ENCODE measurements at regions not wholly inside any gene's neighbourhood (a gene's known extent, or its start where the extent isn't known, plus 50 kb on each side); places are given as distances from the start of the nearest gene placed in this dataset.

DNA sequence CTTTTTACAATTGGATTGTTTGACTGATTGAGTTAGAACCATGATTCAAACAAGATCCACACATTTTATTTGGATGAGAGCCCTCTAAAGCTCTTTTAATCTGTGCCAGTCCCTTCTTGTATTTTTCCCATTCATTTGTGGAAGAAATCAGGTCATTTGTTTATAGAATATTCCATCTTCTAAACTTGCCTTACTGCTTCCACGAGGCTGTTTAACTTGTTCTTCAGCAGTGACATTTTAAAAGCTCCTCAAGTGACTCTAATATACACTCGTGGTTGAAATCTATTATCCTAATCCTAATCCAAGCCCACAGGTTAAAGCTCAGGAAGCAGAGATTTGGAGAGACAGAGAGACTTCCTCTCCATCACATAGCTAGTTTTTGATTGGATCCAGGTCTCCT is 155.4 kb upstream of the SVIL start:
- H3T11ph ChIP-seq (ENCODE audit: low read length), result no peak overlapping the region
- H3K4me1 Mint-ChIP-seq, result no peaks in the 10 kb centered on the region

More for the DNA sequence above, 155.4 kb upstream of the SVIL start:
- no peaks in the 10 kb centered on the region for H3K9me3 ChIP-seq (ENCODE audit: control insufficient read depth, low read depth, low read length)
- H3K79me1 ChIP-seq (ENCODE audit: insufficient read depth, low read depth, low read length, poor library complexity, severe bottlenecking), result no peaks in the 10 kb centered on the region
- no peak overlapping the region for H3K9ac ChIP-seq (ENCODE audit: extremely low read depth, insufficient read length, low read length)
- no peak overlapping the region for H4K8ac ChIP-seq (replicated peaks; ENCODE audit: insufficient read length, low read depth, low read length)
- H2BK12ac ChIP-seq (ENCODE audit: insufficient read length, low read depth, low read length), result no peak overlapping the region
- Mint-ChIP-seq H3K27me3 (ENCODE audit: low read depth) (peaks cover 9% of the 10 kb centered on the region), H3K36me3 (ENCODE audit: insufficient read depth in 1 of 3, low read depth in 3 of 3) (peaks cover 0 to 2% (median 0%) of the 10 kb centered on the region in 3 experiments; a peak in 1 of 7 replicates), H3K27ac (no peak overlapping the region), H3K4me3 (no peak overlapping the region), H3K9me3 (peaks cover 8 to 10% of the 10 kb centered on the region in 2 experiments)
- H2BK5ac ChIP-seq (ENCODE audit: insufficient read length, low read length), result no peak overlapping the region
- H2BK15ac ChIP-seq (ENCODE audit: low read depth, low read length), result no peak overlapping the region
- H3K4me2 ChIP-seq (ENCODE audit: insufficient read depth, insufficient read length, low read length), result no peak overlapping the region
- DNase-seq, result no peak
- H4K20me1 ChIP-seq (ENCODE audit: control insufficient read depth, insufficient read depth, insufficient read length), result no peaks in the 10 kb centered on the region
- H2BK20ac ChIP-seq (ENCODE audit: low read depth, low read length, poor library complexity, severe bottlenecking), result no peak overlapping the region
- H3K18ac ChIP-seq (ENCODE audit: insufficient read length, low read depth, low read length), result no peak overlapping the region
- no peak overlapping the region for H3K4ac ChIP-seq (ENCODE audit: low read depth, low read length)
- H4K91ac ChIP-seq (ENCODE audit: insufficient read length, low read depth, low read length), result no peak overlapping the region
- H2AFZ ChIP-seq (ENCODE audit: low read length), result no peak overlapping the region
- no peaks in the 10 kb centered on the region for H3K4me1 ChIP-seq (ENCODE audit: insufficient read depth, low read length)
- no peak overlapping the region for H3K14ac ChIP-seq (ENCODE audit: insufficient read depth, low read length)
- H3K27ac ChIP-seq (ENCODE audit: insufficient read length, low read depth, low read length), result no peak overlapping the region
- no peak overlapping the region for H2AK5ac ChIP-seq (ENCODE audit: insufficient read length, low read length)
- no peak overlapping the region for H3K56ac ChIP-seq (ENCODE audit: insufficient read length, low read depth, low read length)
- H2BK120ac ChIP-seq (ENCODE audit: low read depth, low read length, poor library complexity, severe bottlenecking), result no peak overlapping the region
- H3K23me2 ChIP-seq (ENCODE audit: insufficient read length, low read depth, low read length, poor library complexity, severe bottlenecking), result no peaks in the 10 kb centered on the region
- WGBS (ENCODE audit: extremely low coverage, insufficient read length, low lambda C conversion rate), result no CpG with 5 or more reads among the region's 2 CpGs
- TF ChIP-seq, protein P1, sequence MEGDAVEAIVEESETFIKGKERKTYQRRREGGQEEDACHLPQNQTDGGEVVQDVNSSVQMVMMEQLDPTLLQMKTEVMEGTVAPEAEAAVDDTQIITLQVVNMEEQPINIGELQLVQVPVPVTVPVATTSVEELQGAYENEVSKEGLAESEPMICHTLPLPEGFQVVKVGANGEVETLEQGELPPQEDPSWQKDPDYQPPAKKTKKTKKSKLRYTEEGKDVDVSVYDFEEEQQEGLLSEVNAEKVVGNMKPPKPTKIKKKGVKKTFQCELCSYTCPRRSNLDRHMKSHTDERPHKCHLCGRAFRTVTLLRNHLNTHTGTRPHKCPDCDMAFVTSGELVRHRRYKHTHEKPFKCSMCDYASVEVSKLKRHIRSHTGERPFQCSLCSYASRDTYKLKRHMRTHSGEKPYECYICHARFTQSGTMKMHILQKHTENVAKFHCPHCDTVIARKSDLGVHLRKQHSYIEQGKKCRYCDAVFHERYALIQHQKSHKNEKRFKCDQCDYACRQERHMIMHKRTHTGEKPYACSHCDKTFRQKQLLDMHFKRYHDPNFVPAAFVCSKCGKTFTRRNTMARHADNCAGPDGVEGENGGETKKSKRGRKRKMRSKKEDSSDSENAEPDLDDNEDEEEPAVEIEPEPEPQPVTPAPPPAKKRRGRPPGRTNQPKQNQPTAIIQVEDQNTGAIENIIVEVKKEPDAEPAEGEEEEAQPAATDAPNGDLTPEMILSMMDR (conservative IDR thresholded peaks at IDR 0.05), result no peak
- H4K5ac ChIP-seq (ENCODE audit: insufficient read length, low read depth, low read length), result no peak overlapping the region
- H3K27me3 ChIP-seq (ENCODE audit: insufficient read depth, low read length), result no peaks in the 10 kb centered on the region
- H3K79me2 ChIP-seq (ENCODE audit: insufficient read depth, low read length), result no peaks in the 10 kb centered on the region
- no peak overlapping the region for H3K23ac ChIP-seq (ENCODE audit: insufficient read length, low read depth, low read length)
